HG03175 (cell line): ENCODE measurements at regions not wholly inside any gene's neighbourhood (a gene's known extent, or its start where the extent isn't known, plus 50 kb on each side); places are given as distances from the start of the nearest gene placed in this dataset.

Experiments used
- ATAC-seq: cut with Tn5 transposase; IDR thresholded peaks from one replicate; pipeline ENCODE4 v1.9.1; 2021; ENCODE audit warnings: mild to moderate bottlenecking, moderate library complexity; ENCODE audit not compliant: unreplicated experiment

DNA sequence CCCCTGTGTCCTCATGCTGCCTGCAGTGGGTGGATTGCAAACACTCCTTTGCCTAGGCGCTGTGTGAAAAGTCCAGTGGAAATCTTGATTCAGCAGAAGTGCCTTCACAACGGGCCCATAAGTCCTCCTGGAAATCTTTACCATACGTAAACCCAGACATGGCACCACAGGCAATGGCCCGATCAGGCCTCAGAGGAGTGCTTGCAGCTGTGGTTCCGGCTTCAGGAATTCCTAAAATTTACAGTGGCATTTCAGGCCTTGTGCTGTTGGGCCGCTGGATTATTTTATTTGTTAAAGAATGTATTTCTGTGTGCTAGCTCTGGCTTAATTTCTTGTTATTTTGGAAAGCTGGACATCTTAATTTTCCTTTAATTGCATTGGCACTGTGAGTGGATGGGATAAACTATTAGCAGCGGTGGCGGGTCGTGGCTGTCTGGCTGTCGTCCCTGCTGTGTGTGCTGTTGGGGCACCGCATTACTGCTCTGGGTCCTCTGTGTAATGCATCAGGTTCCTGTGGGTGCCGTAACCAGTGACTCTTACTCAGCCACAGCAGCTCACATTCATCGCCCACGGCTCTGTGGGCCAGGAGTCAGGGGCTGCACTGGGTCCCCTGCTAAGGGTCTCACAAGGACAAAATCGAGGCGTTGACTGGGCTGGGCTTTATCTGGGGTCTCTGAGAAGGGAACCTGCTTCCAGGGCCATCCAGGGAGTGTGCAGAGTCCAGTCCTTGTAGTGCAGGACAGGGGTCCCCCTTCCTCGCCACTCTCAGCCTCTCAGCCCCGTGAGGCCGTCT is 73.1 kb downstream of the RTP5 start:
- no peak for ATAC-seq

DNA sequence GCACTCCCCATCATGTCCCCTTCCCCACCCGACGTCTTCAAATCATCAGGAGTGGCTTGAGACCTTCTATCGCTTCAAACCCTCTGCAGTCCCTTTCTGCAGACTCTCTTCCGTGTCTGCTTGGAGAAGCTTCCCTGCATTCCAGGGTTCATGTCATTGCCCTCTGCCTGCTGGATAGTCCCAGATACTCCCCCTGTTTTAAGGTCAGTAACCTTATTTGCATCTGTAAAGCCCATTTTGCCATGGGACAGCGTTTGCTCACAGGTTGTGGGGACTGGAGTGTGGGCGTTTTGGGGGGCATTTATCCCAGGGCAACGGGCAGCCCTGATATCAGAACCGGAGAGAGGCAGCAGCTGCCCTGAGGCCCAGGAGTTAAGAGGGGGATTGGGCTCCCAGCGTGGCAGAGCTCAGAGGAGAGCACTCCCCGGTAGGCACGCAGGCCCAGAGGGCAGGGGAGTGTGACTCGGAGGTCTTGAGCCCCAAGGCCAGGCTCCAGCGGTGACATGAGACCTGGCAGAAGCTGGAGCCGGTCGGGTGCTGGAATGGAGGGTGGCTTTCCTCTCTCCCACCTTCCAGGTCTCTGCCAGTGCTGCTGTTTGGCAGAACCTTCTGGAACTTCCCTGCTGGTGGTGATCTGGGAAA is 73.8 kb downstream of the RTP5 start:
- ATAC-seq: no peak

DNA sequence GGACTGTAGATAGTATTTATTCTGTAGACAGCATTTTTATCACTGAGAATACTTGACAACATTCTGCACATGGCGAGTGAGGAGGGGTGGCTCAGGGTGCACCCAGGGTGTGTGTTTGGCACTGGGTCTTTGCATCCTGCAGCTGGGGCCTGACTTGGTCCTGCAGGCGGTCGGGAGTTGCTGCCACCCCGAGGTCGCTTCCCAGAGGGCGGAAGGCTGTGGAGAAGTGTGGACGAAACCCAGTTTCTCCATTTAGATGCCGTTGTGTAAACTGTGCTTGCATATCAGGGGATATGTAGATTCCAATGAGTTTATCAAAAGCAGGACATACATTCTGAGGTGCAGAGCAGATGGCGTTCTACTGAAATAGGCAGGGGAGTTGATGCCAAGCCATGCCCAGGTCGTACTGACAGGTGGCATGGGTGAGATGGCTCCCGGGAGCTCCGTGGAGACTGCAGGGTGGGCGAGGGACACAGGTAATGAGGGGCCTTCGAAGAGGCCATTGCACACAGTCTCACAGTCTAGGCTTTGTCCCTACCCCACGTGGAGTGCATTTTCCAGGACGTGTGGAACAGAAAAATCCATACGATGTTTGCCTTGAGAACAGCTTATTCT is 74.5 kb downstream of the RTP5 start:
- ATAC-seq: no peak

DNA sequence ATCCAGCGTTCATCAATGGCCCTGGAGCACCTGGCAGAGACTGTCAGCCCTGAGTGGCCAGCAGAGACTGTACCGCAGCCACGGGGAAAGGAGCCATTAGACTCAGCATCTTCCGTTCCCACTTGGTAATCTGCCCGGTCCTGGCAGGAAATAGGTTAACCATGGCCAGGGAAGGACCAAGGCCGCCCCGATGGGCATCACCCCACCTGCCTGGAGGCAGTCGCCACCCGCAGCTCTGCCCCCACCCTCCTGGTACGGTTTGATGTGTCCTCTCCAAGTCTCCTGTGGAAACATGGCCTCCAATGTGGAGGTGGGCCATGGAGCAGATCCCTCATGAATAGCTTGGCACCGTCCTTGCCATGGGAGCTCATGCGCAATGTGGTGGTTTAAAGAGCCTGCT is 75.3 kb downstream of the RTP5 start:
- ATAC-seq: no peak

DNA sequence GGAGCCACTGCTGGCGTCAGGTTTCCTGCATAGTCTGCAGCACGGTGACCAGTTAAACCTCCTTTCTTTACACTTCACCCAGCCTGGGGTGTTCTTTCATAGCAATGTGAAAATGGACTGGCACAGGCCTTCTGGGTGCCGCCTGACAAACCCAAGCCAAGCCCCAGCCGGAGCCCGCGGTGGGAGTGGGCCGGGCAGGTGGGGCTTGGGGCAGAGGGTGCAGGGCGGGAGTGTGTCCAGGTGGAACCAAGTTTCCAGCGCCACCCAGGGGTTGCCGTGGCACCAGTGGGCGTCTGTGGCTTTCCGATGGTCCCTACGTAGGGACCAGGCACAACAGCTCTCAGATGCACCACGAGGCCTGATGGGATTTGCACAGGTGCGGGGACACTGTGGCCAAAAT is 75.8 kb downstream of the RTP5 start:
- ATAC-seq: no peak

DNA sequence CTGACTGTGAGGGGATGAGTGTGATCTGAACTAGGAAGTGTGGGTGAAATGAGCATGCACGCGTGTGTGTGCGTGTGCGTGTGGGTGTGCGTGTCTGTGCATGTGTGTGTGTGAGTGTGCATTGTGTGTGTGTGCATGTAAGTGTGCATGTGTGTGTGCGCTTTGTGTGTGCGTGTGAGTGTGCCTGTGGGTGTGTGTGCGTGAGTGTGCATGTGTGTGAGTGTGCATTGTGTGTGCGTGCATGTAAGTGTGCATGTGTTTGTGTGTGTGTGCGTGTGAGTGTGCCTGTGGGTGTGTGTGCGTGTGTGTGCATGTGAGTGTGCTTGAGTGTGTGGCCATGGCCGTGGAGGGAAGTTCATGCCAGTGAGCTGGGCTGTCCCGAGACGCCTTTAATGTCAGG is 76.3 kb downstream of the RTP5 start:
- no peak for ATAC-seq

DNA sequence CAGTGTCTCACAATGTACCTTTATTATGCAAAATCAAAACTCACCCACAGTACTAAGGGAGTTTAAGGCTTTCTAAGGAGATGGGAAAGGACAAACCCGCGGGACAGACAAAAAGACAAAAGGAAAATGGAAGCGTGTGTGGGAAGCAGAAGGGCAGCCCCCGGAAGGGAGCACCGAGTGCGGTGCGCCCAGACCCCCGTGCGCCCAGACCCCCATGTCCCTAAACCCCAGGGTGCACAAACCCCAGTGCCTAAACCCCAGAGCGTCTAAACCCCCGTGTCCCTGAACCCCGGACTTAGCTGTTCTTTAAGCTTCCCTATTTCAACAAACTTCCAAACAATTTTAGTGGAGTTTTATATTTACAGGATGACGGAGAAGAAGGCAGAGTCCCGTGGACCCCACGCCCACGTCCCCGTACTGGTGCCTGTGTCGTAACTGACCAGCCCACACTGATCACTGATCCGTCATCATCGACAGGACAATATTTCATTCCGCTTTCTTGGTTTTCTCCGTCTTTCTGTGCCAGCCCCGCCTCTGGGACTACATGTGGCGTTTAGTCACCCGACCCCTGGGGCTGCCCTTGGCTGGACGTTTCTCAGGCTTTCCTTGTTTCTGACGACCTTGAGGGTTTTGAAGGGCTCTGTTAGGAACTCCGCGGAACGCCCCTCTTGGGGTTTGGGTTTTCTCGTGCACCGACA is 76.9 kb downstream of the RTP5 start:
- no peak for ATAC-seq

DNA sequence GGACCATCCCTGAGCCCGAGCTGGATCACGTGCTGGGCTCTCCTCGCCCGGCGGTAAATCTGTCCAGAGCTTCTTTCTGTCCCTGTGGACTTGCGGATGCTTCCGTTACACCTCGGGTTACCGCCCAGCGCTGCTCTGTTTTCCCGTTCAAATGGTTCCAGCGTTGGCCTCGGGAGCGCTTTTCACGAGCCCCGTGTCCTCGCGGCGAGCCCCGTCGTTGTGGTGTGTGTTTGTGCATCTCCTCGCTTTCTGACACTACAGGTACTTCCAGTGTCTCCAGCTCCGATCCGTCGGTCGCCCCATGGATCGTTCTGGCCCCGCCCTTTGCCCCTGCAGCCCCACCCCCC is 77.4 kb downstream of the RTP5 start:
- no peak for ATAC-seq

DNA sequence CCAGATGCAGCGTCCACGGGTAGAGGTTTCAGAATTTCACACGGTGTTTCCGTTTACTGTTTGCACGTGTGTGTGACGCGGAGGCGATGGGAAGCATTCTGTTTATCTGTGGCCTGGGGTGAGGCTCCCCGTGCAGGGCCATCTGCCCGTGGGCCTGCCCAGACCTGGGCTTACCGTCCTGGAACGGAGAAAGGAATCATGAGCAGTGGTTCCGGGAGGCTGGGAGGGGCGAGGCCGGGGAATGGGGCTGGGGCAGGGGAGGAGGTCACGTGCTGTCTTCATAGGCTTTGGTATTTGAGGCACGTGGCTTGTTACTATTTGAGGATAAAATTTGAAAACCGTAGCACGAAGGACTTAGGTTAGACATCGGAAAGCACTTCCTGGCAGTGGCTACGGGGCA is 77.9 kb downstream of the RTP5 start:
- ATAC-seq: no peak

DNA sequence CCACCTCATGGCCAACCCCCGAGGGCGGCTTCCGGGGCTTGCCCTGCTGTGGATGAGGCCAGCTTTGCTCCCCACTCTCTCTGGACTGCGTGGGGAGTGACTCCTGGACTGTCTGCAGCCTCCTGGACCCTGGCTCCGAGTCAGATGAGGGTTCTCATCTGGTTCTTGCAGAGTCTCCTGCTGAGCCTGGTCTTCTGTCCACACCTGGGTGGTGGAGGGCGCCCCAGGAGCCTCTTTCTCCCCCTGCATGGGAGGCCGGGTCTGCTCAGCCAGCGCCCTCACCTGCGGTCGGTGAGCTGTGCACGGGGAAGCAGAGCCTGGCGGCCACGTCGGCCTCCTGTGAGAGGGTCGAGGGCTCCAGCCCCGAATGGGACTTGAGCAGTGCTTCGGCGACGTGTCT is 78.3 kb downstream of the RTP5 start:
- no peak for ATAC-seq

DNA sequence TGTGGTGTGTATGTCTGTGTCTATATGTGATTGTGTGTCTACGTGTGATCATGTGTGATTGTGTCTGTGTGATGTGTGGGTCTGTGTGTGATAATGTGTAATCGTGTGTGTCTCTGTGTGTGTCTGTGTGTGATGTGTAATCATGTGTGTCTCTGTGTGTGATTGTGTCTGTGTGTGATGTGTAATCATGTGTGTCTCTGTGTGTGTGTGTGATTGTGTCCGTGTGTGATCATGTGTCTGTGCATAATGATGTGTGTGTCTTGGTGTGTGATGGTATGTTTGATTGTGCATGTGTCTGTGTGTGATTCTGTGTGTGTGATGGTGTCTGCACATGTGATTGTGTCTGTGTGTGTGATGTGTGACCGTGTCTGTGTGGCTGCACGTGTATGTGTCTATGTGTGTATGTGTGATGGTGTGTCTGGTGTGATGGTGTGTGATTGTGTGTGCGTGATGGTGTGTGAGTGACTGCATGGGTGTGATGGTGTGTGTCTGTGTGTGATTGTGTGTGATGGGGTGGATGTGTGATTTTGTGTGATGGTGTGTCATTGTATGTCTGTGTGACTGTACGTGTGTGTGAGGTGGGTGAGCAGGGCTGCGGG is 78.9 kb downstream of the RTP5 start:
- no peak for ATAC-seq

DNA sequence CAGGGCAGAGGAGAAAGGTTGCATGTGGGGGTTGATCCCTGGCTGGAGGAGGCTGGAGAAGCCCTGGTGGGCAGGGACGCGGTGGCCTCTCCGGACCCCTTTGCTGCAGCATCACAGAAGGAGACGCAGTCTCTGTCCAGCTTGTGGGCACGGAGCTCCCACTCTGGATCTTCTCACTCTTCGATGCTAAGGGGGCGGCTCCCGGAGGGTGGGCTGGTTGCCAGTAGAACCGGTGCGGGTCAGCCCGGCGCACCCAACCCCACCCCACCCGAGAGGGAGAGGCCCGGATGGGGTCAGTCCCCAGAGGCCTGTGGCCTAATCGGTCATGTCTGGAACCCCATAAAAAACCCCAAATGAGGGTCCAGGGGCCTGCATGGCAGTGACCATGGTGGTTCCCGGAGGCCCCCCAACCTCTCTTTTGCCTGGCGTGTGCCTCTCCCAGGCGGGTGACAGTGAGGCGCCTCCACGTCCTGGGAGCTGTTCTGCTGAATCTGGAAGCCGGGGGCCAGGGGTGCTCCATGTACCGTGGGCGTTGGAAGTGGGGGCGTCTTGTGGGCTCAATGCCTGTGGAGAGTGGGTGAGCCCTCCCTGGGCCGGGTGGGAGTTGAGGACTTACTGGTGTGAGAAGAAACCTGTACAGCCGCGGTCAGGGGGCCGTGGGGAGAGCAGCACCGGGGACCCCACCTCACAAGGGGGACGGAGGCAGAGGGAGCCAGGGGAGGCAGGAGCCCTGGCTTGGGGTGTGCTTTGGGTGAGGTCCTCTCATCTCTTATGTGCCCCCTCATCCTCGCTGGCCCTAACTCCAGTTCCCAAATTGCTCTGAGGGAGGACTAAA is 79.6 kb downstream of the RTP5 start:
- no peak for ATAC-seq

DNA sequence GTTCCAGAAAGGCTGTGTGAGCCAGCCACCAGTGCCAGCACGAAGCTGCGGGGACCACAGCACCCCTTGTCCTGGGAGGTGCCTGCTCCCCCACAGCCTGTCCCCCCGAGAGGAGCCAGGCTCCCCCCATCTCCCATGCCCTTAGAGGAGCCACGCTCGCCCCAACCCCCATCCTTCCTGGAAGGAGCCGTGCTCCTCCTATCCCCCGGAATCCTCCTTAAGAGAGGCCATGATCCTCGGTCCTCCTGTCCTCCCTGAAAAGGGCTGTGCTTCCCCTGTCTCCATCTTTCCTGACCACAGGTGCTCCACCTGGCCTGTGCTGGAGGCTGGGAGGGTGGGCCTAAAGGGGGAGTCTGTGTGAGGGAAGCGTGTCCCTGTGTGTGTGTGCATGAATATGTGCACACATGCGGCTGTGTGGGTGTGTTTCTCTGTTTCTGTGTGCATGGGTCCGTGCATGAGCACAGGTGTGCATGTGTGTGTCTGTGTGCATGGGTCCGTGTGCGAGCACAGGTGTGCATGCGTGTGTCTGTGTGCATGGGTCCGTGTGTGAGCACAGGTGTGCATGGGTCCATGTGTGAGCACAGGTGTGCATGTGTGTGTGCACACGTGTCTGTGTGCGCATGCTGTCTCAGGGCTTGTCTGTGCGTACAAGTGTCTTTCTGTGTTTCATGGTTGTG is 80.3 kb downstream of the RTP5 start:
- ATAC-seq: no peak

DNA sequence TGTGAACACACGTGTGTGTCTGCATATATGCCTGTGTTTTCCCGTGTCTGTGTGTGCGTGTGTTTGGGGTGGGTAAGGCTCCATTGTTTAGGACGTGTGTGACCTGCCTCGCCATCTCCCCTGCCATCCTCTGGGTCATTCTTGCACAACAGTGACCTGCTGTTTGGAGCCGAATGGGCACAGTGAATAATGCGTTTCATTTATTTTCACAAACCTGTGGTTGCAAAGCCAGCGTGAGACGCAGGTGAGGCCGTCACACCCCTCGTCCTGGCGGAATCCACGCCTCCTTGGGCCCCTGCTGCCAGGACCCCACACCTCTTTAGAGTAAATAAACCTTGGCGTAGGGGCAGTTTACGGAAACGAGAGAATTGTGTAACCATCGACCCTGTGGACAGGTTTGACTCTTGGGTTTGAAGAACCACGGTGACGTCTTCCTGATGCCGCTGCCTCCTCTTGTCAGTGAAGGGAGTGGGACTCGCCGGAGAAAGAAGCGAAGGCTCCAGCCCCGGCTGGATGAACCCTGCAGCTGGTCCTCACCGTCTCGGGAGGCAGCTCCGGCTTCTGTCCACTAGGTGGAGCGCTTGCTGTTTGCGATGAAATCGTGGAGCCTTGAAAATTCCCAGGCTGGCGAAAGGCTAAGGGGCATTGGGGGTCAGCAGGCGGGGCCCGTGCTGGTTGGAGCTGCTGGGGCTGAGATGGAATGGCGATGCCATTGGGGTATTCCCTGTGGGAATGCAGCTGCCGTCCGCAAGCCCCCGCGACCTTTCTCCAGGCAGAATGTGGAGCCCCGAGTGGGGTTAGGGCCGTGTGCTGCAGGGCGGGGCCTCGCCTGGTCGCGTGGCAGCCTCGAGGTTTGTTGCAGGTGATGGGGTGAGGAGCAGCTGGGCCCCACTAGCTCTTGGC is 81.1 kb downstream of the RTP5 start:
- ATAC-seq: peak; percentile 43

DNA sequence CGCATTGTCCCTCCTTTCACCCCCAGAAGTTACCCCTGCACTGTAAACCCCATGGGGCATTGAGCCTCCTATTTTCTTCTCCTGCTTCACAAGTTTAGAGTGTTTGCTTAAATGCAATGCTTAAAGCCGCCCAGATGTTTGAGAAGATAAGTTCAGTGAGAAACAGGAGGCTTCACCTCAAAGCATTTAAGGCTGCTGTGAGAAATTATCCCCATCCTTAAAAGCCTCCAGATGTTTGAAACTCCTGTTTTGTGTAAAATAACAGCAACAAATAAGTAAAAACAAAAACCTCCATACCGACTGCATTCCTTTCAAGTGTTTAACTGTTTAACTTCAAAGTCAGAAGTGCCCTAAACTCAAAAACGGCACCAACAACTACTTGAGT is 81.8 kb downstream of the RTP5 start:
- no peak for ATAC-seq

DNA sequence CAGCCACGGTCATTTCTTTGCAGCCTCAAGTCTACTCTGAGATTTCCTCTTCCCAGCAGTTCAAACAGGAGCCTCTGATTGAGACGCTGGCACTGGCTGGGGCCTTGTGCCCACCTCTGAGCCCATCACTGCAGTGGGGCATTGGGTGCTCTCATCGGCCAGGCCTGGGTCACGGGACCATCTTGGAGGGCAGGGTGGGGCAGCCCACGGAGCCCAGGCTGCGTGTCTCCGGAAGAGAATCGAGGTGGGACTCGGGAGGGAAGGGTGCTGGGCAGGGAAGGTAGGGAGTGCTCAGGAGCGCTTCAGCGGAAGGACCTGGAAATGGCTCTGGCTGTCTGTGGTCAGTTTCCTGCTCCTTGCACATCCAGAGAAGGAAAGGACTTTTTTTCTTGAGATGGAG is 82.4 kb downstream of the RTP5 start:
- no peak for ATAC-seq

DNA sequence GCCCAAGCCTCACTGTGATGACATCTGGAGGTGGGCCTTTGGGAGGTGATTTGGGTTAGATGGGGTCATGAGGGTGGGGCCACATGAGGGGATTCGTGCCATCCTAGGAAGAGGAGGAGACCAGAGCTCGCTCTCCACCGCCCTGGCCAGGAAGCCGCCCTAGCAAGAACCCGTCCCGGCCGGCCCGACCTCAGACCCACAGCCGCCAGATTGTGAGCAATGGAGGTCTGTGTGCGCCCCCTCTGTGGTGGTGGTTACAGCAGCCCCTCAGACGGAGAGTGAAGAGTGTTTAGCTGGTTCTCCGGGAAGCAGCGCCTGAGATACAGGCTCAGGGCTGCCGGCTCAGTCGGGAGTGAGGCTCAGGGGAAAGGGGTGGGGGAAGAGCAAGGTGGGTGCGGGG is 83.3 kb downstream of the RTP5 start:
- no peak for ATAC-seq

DNA sequence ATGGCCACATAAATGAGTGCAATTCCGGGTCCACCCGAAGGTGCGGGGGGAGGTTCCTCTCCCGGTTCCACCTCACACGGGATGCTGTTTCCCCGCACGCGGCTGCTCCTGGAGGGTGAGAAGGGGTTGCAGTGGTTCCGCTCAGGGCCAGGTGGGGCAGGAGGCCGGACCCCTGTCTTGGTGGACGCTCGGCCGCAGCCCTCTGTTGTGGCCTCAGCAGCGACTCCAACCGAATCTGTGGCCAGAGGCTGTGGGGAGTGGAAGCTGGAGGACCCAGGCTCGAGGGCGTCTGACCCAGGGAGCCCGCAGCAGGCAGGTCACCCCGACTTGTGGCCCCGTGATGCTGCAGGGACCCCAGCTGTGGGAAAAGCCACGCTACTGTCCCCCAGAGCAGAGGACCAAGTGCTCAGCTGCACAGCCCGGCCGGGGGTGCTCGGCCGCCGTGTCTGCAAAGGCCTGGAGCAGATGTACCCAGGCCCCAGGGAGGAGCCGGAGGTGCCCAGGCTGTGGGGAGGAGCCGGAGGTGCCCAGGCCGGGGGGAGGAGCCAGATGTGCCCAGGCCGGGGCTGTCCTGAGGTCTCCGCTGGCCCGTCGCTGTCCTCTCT is 83.9 kb downstream of the RTP5 start:
- no peak for ATAC-seq
